Liver (tissue), 8 donors: ENCODE measurements at regions not wholly inside any gene's neighbourhood (a gene's known extent, or its start where the extent isn't known, plus 50 kb on each side); places are given as distances from the start of the nearest gene placed in this dataset.
"Not testable (repeated sequence)": the region's sequence is repeated elsewhere in the genome, so short reads cannot be mapped to it uniquely, and the experiment has no call there.

Experiments
- DNase-seq: peaks from one replicate; pipeline ENCODE4 v3.0.0-alpha.2; 2017; ENCODE audit warnings: low spot score
- H3K27ac ChIP-seq, 2 donors: one replicate each; pipeline ENCODE4 v1.7.0; 2013; ENCODE audit warnings: inconsistent platforms in 2 of 2, low read length in 2 of 2, control low read depth in 1 of 2, low read depth in 1 of 2, mild to moderate bottlenecking in 1 of 2
- H3K27me3 ChIP-seq, 4 donors: one replicate each; pipeline versions ENCODE4 v1.6.1 to v1.7.0; 2013; ENCODE audit warnings: low read length in 3 of 4, inconsistent platforms in 1 of 4, mild to moderate bottlenecking in 1 of 4, moderate library complexity in 1 of 4; ENCODE audit not compliant: control insufficient read depth in 4 of 4, insufficient read depth in 4 of 4
- H3K36me3 ChIP-seq, 4 donors: one replicate each; pipeline versions ENCODE4 v1.6.1 to v1.7.0; 2013; ENCODE audit warnings: low read length in 3 of 4, mild to moderate bottlenecking in 3 of 4, low read depth in 1 of 4, moderate library complexity in 1 of 4; ENCODE audit not compliant: control insufficient read depth in 4 of 4, insufficient read depth in 3 of 4
- H3K4me1 ChIP-seq, 4 donors: one replicate each; pipeline versions ENCODE4 v1.6.1 to v1.7.0; 2013; ENCODE audit warnings: low read length in 3 of 4, mild to moderate bottlenecking in 3 of 4, moderate library complexity in 1 of 4; ENCODE audit not compliant: control insufficient read depth in 4 of 4, insufficient read depth in 4 of 4
- H3K4me3 ChIP-seq, 3 donors: one replicate each; pipeline versions ENCODE4 v1.6.1 to v1.7.0; 2013; ENCODE audit warnings: low read length in 3 of 3, control low read depth in 1 of 3, low read depth in 1 of 3, mild to moderate bottlenecking in 1 of 3
- H3K9ac ChIP-seq, 2 donors: one replicate each; pipeline ENCODE4 v1.7.0; 2013; ENCODE audit warnings: low read length in 2 of 2, mild to moderate bottlenecking in 2 of 2, moderate library complexity in 2 of 2, control low read depth in 1 of 2, low read depth in 1 of 2
- H3K9me3 ChIP-seq, 4 donors: one replicate each; pipeline versions ENCODE4 v1.6.1 to v1.7.0; 2013; ENCODE audit warnings: low read length in 3 of 4; ENCODE audit not compliant: control insufficient read depth in 4 of 4
- ATF3 ChIP-seq: IDR thresholded peaks from 2 replicates; pipeline ENCODE4 v1.6.1; 2016; ENCODE audit warnings: antibody characterized with exemption
- CTCF ChIP-seq: fragments of 150-350 bp; IDR thresholded peaks from 2 replicates; pipeline ENCODE4 v1.5.1; 2017; ENCODE audit warnings: improper control_type of control experiment, low read depth, low read length; ENCODE audit not compliant: missing input control
- FOXA1 ChIP-seq: IDR thresholded peaks from 2 replicates; pipeline ENCODE4 v1.6.1; 2016; ENCODE audit warnings: antibody characterized with exemption
- GABPA ChIP-seq, 2 donors: IDR thresholded peaks in 1 of 2; conservative IDR thresholded peaks in 1 of 2; 2 replicates each; pipeline ENCODE4 v1.6.1; 2016; ENCODE audit warnings: antibody characterized with exemption in 2 of 2, mild to moderate bottlenecking in 1 of 2, moderate library complexity in 1 of 2
- HNF4G ChIP-seq: IDR thresholded peaks from 2 replicates; pipeline ENCODE4 v1.6.1; 2016; ENCODE audit warnings: antibody characterized with exemption
- JUND ChIP-seq, 2 donors: IDR thresholded peaks; 2 replicates each; pipeline ENCODE4 v1.6.1; 2016; ENCODE audit warnings: antibody characterized with exemption in 2 of 2
- MAX ChIP-seq: IDR thresholded peaks from 2 replicates; pipeline ENCODE4 v1.6.1; 2016; ENCODE audit warnings: antibody characterized with exemption
- NR2F2 ChIP-seq: IDR thresholded peaks from 2 replicates; pipeline ENCODE4 v1.6.1; 2016; ENCODE audit warnings: antibody characterized with exemption
- RAD21 ChIP-seq, 2 donors: IDR thresholded peaks; 2 replicates each; pipeline ENCODE4 v1.6.1; 2016; ENCODE audit warnings: antibody characterized with exemption in 2 of 2, mild to moderate bottlenecking in 2 of 2
- SP1 ChIP-seq: IDR thresholded peaks from 2 replicates; pipeline ENCODE4 v1.6.1; 2018; ENCODE audit warnings: antibody characterized with exemption, mild to moderate bottlenecking
- TAF1 ChIP-seq: conservative IDR thresholded peaks from 2 replicates; pipeline ENCODE4 v1.6.1; 2016; ENCODE audit warnings: antibody characterized with exemption, mild to moderate bottlenecking
- YY1 ChIP-seq: IDR thresholded peaks from 2 replicates; pipeline ENCODE4 v1.6.1; 2016; ENCODE audit warnings: antibody characterized with exemption, mild to moderate bottlenecking
- ZBTB33 ChIP-seq: IDR thresholded peaks from 2 replicates; pipeline ENCODE4 v1.6.1; 2016; ENCODE audit warnings: antibody characterized with exemption
- WGBS: extraction: QIAGEN DNeasy Blood & Tissue Kit; methylation state at CpG from one replicate; pipeline ENCODE4 v1.1.7; 2013; 5-methylcytosine and 5-hydroxymethylcytosine counted together
- donor health status: healthy.
- donor health status: healthy.
- donor health status: healthy.
- donor health status: healthy.
- donor health status: healthy.

GRCh38 chr7:91357379-91357778 is 93.1 kb downstream of the FZD1 start:
- no peak for DNase-seq
- TF ChIP-seq SP1 (no peak), ATF3 (no peak), GABPA (IDR thresholded peaks at IDR 0.05 in 1 of 2, conservative IDR thresholded peaks at IDR 0.05 in 1 of 2) (no peak), JUND (IDR thresholded peaks at IDR 0.05) (no peak), CTCF (no peak), YY1 (no peak), RAD21 (IDR thresholded peaks at IDR 0.05) (no peak)
- WGBS, result 71% methylated on average over 1 of the region's 1 CpG
- H3K9ac ChIP-seq, result no peak overlapping the region
- H3K27ac ChIP-seq, result no peak overlapping the region
- H3K9me3 ChIP-seq, result no peaks in the 10 kb centered on the region
- H3K36me3 ChIP-seq, result no peaks in the 10 kb centered on the region
- no peak overlapping the region for H3K4me3 ChIP-seq
- peaks cover 0 to 2% (median 0%) of the 10 kb centered on the region in 4 donors for H3K27me3 ChIP-seq
- no peaks in the 10 kb centered on the region for H3K4me1 ChIP-seq

- 92% methylated on average over 1 of the region's 1 CpG for WGBS
- TF ChIP-seq MAX, result no peak
- no peak for TF ChIP-seq HNF4G
- no peak for TF ChIP-seq YY1
- Histone ChIP-seq H3K27ac (no peak overlapping the region), H3K36me3 (no peaks in the 10 kb centered on the region), H3K9me3 (no peaks in the 10 kb centered on the region), H3K4me3 (no peak overlapping the region), H3K27me3 (peaks cover 0 to 2% (median 0%) of the 10 kb centered on the region in 4 donors), H3K4me1 (no peaks in the 10 kb centered on the region), H3K9ac (no peak overlapping the region)
- no peak for DNase-seq
These were observed 93.7 kb downstream of the FZD1 start for GRCh38 chr7:91357901-91358300.

GRCh38 chr7:91358303-91358702 is 94.1 kb downstream of the FZD1 start:
- Histone ChIP-seq H3K27ac (no peak overlapping the region), H3K9ac (no peak overlapping the region), H3K4me3 (no peak overlapping the region), H3K4me1 (no peaks in the 10 kb centered on the region), H3K27me3 (peaks cover 0 to 2% (median 0%) of the 10 kb centered on the region in 4 donors), H3K36me3 (no peaks in the 10 kb centered on the region), H3K9me3 (no peaks in the 10 kb centered on the region)
- no peak for DNase-seq
- WGBS, result 83% methylated on average over 2 of the region's 2 CpGs
- TF ChIP-seq FOXA1, result no peak
- TF ChIP-seq GABPA (IDR thresholded peaks at IDR 0.05 in 1 of 2, conservative IDR thresholded peaks at IDR 0.05 in 1 of 2), result no peak
- no peak for TF ChIP-seq ZBTB33
- no peak for TF ChIP-seq YY1
- no peak for TF ChIP-seq NR2F2
- no peak for TF ChIP-seq CTCF
- no peak for TF ChIP-seq SP1
- no peak for TF ChIP-seq TAF1
- TF ChIP-seq MAX, result no peak

- not testable (repeated sequence) for H3K27ac ChIP-seq, H3K36me3 ChIP-seq, DNase-seq, H3K4me1 ChIP-seq, H3K9ac ChIP-seq, H3K9me3 ChIP-seq, H3K4me3 ChIP-seq, H3K27me3 ChIP-seq
- WGBS, result 73% methylated on average over 5 of the region's 5 CpGs
These were observed 100.9 kb downstream of the FZD1 start for GRCh38 chr7:91365097-91365496.
